HG02852 (cell line): ENCODE measurements at regions not wholly inside any gene's neighbourhood (a gene's known extent, or its start where the extent isn't known, plus 50 kb on each side); places are given as distances from the start of the nearest gene placed in this dataset.

Experiments used
- ATAC-seq: cut with Tn5 transposase; IDR thresholded peaks from one replicate; pipeline ENCODE4 v1.9.1; 2021; ENCODE audit warnings: mild to moderate bottlenecking, moderate library complexity; ENCODE audit not compliant: unreplicated experiment

DNA sequence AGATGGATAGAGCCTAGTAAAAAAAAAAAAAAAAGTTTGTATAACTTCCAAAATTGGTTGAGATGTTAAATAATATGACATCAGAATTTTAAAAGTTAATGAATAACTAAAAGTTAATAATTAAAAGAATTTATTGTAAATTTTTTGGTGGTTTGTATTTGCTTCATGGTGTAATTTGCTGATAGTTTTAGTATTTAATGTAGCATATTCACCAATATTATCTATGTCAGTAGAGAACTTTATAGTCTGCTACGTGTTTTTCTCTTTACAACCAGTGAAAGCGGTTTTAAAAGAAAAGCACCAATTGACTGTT lies 51.8 kb upstream of the STEAP4 start:
- ATAC-seq, result no peak

DNA sequence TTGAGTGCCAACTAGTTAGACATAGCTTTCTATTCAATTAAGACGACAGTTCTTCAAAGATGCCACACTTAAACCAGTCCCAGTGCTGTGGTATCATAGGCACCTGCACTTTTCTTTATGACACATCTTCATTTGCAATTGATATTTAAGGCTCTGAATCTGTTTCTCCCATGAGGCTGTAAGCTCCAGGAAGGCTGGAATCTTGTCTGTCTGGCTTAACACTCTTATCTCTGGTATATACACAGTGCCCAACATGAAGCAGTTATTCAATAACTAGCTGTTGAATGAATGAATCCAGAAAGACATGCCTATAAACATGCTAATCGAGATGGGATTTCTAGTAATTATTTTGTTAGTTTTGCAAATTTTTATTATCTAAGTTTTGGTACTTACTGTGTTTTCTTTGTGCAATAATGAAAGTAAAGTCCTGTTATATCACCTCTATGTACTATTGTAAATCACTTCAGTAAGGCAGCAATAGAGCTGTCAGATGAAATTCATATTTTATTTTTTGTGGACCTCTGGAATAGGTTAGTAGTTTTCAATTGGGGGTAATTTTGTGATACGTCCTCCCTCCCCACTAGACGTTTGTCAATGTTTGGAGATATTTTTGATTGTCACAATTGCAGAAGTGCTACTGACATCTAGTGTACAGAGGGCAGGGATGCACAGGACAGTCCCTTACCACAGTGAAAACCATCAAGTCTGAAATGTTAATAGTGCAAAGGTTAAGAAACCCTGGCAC lies 51.3 kb upstream of the STEAP4 start:
- peak; percentile 58 for ATAC-seq

GRCh38 chr7:88357294-88357693 lies 50.6 kb upstream of the STEAP4 start:
- no peak for ATAC-seq
